ENCODE measurements at regions not wholly inside any gene's neighbourhood (a gene's known extent, or its start where the extent isn't known, plus 50 kb on each side); places are given as distances from the start of the nearest gene placed in this dataset.

DNA sequence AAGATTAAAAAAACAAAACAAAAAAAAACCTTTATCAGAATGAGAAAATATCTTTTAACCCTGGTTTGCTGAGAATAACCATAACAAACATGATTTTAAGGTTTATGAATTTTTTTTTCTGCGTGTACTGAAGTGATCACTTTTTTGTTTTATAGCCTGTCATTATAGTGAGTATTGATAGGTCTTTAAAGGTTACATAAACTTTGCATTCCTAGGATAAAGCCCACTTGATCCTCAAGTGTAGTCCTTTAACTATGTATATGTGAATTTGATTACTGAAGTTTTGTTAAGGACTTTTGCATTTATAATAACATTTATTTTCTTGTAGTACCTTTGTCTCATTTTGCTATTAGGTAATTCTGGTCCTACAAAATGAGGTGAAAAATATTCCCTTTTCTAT is 709.8 kb upstream of the PCDH20 start:
- no peak for DNase-seq (ENCODE audit: low spot score)
- no peaks in the 10 kb centered on the region for H3K36me3 Mint-ChIP-seq (ENCODE audit: low read depth)
- H3K4me1 Mint-ChIP-seq, result peaks cover 11% of the 10 kb centered on the region; the same call in 2 of the 3 replicates
- H3K27me3 Mint-ChIP-seq (ENCODE audit: insufficient read depth, low read depth, poor library complexity), result no peaks in the 10 kb centered on the region
- no peak overlapping the region for H3K27ac ChIP-seq (ENCODE audit: low read depth)
- H3K4me2 ChIP-seq, result no peak overlapping the region
- H3K27me3 ChIP-seq (ENCODE audit: insufficient read depth), result no peaks in the 10 kb centered on the region
- ATAC-seq, result no peak
- TF ChIP-seq STAT1 (IDR thresholded peaks at IDR 0.05; ENCODE audit: unreplicated experiment) (no peak), EZH2 (IDR thresholded peaks at IDR 0.05; ENCODE audit: low read depth, unreplicated experiment) (no peak), EZH2phosphoT487 (IDR thresholded peaks at IDR 0.05; ENCODE audit: unreplicated experiment) (no peak), CREB1 (CRISPR knock-in tag; IDR thresholded peaks at IDR 0.05; ENCODE audit: low read depth) (no peak), ZNF114 (CRISPR knock-in tag; IDR thresholded peaks at IDR 0.05) (no peak), ZNF462 (CRISPR knock-in tag; IDR thresholded peaks at IDR 0.05) (no peak), POLR2AphosphoS5 (IDR thresholded peaks at IDR 0.05; ENCODE audit: low read depth) (no peak), ZNF331 (CRISPR knock-in tag; IDR thresholded peaks at IDR 0.05; ENCODE audit: low read depth) (no peak), CTCF (conservative IDR thresholded peaks at IDR 0.05; ENCODE audit: low read depth in 2 of 2) (no peak), NANOG (IDR thresholded peaks at IDR 0.05; ENCODE audit: borderline replicate concordance) (no peak)
- TF ChIP-seq, protein P1, sequence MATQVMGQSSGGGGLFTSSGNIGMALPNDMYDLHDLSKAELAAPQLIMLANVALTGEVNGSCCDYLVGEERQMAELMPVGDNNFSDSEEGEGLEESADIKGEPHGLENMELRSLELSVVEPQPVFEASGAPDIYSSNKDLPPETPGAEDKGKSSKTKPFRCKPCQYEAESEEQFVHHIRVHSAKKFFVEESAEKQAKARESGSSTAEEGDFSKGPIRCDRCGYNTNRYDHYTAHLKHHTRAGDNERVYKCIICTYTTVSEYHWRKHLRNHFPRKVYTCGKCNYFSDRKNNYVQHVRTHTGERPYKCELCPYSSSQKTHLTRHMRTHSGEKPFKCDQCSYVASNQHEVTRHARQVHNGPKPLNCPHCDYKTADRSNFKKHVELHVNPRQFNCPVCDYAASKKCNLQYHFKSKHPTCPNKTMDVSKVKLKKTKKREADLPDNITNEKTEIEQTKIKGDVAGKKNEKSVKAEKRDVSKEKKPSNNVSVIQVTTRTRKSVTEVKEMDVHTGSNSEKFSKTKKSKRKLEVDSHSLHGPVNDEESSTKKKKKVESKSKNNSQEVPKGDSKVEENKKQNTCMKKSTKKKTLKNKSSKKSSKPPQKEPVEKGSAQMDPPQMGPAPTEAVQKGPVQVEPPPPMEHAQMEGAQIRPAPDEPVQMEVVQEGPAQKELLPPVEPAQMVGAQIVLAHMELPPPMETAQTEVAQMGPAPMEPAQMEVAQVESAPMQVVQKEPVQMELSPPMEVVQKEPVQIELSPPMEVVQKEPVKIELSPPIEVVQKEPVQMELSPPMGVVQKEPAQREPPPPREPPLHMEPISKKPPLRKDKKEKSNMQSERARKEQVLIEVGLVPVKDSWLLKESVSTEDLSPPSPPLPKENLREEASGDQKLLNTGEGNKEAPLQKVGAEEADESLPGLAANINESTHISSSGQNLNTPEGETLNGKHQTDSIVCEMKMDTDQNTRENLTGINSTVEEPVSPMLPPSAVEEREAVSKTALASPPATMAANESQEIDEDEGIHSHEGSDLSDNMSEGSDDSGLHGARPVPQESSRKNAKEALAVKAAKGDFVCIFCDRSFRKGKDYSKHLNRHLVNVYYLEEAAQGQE (IDR thresholded peaks at IDR 0.05; ENCODE audit: unreplicated experiment), result no peak
- TF ChIP-seq, protein P2, sequence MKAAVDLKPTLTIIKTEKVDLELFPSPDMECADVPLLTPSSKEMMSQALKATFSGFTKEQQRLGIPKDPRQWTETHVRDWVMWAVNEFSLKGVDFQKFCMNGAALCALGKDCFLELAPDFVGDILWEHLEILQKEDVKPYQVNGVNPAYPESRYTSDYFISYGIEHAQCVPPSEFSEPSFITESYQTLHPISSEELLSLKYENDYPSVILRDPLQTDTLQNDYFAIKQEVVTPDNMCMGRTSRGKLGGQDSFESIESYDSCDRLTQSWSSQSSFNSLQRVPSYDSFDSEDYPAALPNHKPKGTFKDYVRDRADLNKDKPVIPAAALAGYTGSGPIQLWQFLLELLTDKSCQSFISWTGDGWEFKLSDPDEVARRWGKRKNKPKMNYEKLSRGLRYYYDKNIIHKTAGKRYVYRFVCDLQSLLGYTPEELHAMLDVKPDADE (IDR thresholded peaks at IDR 0.05), result no peak
- no peaks in the 10 kb centered on the region for H3K79me2 ChIP-seq (replicated peaks; ENCODE audit: insufficient read depth)
- H4K20me1 ChIP-seq (replicated peaks; ENCODE audit: insufficient read depth), result no peaks in the 10 kb centered on the region
- H3K4me3 ChIP-seq, result no peak overlapping the region
- no peak overlapping the region for H3K4me3 Mint-ChIP-seq
- no peak overlapping the region for H2AFZ ChIP-seq
- H3K27ac Mint-ChIP-seq, result no peak overlapping the region
- no peaks in the 10 kb centered on the region for H3K4me1 ChIP-seq (ENCODE audit: insufficient read depth)
- no peaks in the 10 kb centered on the region for H3K9me2 ChIP-seq (ENCODE audit: insufficient read depth)
- no peaks in the 10 kb centered on the region for H3K9me3 Mint-ChIP-seq
- H3K36me3 ChIP-seq (ENCODE audit: insufficient read depth), result no peaks in the 10 kb centered on the region
- H3F3A ChIP-seq (replicated peaks; ENCODE audit: low read depth), result no peaks in the 10 kb centered on the region

All from GM23338 (cell line).